Stimulated activated CD8-positive, alpha-beta memory T cell treated with anti-CD3 and anti-CD28 coated beads, Interleukin-15, amount 100 ng/mL, for 1 hour (primary cell): ENCODE measurements at regions not wholly inside any gene's neighbourhood (a gene's known extent, or its start where the extent isn't known, plus 50 kb on each side); places are given as distances from the start of the nearest gene placed in this dataset.

Source experiments
- DNase-seq: peaks from one replicate; pipeline ENCODE4 v3.0.0-alpha.2; 2020; ENCODE audit warnings: low read depth

DNA sequence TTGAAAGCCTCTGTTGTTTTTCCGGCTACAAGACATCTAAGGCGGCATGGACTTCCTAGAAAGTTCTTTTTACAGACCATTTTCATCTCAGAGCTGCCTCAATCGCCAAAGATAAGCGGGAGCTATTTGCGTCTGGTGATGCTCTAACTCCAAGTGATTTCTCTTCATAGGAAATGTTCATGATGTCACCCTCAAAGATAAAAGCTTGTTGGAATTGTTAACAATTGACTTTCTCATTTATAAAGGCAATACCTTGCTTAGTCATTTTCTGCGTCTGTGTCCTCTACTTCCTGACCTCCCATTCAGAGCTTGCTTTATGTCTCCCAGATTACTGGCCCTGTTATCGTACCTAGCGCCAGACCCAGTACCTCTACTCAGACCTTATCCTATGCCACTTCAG, 259.0 kb upstream of the G2E3 start:
- no peak for DNase-seq

DNA sequence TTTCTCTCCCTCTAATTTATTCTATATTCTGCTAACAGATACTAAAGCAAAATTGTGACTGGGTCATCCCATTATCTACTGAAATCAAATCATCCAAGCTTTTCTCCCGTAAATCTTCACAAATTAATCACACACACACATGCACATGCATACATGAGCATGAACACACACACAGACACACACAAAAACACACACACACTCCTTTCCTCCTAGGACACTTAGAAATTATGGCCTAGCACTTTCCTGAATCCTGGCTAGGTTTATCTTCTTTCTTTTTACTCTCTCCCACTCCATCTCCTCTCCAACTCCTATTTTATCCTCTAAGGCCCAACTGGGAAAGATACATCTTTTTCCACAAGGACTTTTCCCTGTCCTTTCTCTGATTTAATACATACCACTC, 255.6 kb upstream of the G2E3 start:
- no peak for DNase-seq

DNA sequence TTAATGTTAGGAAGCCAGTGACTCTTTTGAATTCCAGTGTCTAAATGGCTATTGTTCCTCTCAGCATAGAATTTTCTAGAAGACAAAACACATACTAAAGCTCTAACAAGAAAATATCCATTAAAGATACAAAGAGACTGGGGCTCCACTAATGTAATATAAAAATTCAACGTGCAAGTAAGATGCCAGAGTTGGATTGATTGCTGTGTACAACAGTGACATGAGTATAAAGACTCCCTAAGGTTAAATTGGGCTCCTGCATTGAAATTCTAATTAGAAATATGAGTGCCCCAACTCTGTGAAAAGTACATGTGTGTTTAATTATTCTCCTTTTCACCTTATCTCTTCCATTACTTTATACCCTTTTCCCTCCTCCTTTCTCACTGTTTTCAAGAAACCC, 253.6 kb upstream of the G2E3 start:
- DNase-seq, result no peak

DNA sequence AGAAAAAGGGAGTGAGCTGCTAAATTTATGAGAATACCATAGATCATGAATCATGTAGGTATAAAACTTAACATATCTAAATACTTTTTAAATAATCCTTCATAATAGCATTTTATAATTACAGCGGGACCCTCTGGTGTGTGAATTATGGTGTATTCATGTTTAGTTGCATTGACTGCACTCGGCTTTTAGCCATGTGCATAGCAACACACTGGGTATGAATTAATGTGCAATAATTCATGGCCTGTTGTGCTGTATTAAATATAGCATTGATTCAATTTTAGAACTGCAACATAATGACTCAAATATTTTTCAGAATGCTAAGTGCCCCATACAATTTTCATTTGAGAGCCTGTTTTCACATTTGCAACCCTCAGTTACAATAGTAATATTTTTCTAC, 249.6 kb upstream of the G2E3 start:
- no peak for DNase-seq

DNA sequence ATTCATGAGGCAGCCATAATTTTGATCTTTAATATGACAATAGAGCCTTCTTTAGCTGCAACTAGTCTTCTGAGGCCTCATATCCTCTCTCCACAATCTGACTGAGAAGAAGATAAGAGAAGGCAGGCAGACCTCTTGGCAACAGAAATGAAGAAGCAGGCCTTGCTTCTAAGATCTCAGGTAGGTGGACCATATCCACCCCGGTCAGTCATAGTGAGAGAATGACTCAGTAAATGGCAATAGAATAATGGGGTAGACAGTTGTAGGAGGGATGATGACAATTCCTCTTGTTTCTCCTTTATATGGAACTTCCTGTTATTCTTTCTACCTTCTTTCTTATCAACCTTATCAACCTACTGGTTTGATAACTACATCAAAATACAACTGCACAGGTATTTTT, 246.7 kb upstream of the G2E3 start:
- no peak for DNase-seq

DNA sequence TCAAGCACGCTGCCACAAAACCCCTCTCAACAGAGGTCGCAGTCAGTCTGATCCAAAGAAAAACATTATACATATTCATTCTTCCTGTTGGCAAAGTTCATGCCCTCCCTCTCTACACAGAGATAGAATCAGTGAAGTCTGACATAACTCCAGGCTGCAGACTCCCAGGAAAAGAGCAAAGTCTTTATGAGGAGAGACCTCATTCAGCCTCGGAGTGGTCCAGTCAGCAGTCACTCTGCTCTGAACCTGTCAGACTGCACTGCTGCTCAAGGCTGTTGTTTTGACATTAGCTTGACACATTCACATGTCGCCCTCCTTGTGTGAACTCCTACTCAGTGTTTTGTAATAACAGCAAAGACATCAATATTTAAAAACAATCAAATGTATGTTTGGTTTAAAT, 241.2 kb upstream of the G2E3 start:
- DNase-seq, result no peak

DNA sequence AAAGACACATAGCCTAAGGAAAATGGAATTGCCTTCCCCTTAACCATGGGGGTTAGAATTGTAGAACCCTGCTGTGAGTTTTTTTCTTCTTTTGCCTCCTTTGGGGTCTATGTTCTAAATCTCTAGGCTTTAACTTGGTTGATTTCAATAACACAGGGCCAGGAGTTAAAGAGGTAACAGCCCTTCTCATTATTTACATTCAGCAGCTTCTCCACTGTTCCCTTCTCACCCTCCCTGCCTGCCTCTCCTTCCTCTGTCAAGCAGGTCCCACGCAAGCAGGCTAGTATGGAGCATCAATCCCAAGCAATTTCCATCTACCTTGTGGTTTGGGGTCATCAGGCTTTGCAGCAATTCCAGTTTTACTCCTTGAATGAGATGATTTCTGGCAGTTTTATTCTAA, 236.1 kb upstream of the G2E3 start:
- DNase-seq, result no peak

DNA sequence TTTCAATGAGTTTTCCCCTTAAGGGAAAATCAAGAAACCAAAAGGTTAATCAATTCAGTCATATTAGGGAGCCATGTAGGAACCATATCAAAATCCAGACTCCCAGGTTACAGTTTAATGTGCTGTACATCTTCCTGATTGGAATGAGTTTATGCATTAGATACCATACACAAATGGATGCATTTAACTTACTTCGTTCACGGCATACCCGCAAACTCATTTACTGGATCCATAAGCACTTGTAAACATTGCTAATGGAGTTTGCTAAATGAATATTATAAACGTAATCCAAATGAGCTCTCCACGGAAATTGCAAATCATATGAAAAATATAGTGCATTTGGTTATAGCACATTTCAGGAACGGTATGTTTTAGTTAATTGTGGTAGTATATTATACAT, 228.9 kb upstream of the G2E3 start:
- no peak for DNase-seq

DNA sequence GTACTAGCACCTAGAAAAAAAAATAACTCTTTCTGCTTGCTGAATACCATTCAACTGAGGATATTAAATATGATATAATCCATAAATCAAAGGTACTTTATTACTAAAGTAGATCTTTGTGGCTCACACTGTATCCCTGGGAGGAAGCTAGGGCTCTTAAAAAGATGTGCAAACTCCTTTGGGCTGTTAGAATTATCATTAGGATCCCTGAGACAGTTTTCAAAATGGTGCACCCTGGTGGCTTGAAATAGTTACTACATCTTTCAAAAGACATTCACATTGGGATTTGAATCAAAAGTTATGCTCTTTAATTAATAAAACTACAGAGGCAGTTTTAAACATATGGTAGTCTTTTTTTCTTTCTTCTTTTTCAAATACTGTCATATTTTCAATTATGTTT, 228.5 kb upstream of the G2E3 start:
- DNase-seq, result no peak

DNA sequence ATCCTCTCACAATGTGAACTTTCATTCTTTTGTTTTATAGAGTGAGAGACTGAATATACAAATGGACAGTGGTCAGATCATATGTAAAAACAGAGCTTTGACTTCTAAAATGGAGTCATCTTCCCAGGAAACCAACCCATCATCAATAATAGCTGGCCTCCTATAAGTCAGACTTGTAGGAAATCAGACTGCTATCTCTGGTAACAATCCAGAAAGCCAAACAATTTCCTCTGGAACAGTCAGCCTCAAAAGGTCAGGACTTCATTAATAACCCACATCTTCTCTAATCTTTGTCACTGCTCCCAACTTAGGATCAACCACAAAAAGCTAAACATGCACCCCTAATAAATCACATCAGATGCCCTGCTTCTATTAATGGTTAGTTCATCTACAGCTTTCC, 227.9 kb upstream of the G2E3 start:
- no peak for DNase-seq

DNA sequence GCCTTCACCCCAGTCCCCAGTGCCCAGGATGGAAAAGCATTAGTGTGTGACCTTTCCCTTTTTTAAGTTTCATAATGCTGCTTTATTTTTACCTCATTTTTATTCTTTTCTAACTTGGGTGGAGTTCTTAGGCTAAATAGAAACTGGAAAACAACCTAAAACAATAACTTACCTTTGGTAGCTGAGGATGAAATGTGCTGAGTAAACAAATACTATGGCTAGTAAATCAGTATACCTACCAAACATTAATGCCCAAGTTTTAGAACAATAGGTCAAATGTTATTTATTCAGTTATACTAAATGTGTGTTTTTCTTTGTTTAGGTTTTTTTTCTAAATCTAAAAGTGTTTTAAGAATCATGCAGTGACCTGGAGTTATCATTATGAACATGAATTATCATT, 226.6 kb upstream of the G2E3 start:
- DNase-seq, result no peak

DNA sequence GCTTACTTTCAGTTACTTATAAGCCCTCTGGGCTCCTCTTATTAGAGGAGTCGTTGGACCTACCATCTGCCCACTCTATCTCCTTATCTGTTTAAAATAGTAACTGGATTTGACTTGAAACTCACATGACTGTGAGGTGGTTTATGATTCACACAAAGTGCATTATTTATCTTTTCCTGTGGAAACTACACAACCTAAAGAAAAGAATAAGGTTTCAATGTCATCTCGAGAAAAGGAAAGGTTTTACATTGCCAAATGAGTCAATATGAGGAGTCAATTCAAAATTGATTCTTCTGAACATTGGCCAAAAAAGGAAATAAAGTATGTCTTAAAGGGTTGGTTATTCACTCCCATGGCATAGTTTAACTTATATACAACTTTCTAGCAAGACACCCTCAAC, 225.0 kb upstream of the G2E3 start:
- no peak for DNase-seq

DNA sequence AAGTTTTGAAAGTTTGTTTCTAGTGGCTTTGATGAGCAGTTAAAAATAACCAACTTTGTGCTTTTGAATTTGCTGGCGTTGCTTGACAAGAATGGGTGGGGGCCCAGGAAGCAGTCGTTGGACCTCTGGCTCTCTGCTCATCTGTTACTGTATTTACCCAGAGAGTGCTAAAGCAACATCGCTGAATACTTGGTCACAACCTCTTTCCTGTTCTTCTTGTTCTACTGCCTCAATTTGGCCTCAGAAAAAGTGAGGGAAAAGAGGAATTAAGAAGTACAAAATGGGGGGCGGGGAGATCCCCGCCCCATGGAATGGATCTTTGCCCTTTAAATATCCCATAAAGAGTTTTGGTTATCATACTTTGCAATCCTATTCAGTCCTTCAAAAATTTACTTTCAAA, 221.5 kb upstream of the G2E3 start:
- DNase-seq, result no peak

DNA sequence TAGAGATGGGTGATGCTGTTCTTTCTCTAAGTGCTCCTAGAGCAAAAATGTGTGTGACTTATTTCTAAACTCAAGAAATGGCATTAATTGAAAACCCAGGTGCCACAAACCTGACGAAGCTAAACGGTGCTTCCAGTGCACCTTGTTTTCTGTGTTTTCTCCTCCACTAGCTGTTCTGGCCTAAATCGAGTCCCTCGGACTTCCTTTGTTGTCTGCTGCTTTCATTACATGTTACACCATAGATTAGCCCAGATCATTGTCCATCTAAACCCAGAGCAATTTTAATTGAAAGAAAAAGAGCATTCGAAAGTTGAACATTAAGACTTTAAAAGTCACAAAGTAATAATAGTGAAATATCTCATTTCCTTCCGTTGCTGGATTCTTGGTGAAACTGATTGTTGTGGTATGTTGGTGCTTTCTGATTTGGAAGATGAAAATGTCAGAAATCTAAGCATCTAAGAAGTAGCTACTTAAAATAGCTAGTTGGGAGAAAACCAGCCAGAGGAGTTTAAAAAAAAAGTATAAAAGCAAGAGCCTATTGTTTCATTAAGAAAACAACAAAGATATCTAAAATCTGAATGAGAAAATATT, 219.6 kb upstream of the G2E3 start:
- no peak for DNase-seq

DNA sequence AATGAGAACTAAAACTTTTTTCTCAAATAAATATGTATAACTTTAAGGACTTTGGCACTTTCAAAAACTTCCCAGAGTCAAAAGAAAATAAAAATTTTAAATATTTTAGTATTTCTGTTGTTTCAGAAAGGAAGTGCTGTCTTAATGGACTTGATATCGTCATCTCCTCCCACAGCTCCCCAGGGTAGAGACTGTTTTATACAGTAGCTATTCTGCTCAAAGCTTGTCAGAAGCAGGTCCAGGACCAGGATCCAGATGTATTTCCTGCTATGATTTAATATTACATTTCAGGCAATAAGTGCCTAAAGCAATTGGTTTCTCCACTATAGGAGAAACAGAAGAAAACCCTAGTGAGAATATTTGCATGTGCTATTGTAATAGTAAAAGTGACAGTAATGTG, 218.5 kb upstream of the G2E3 start:
- DNase-seq, result no peak

DNA sequence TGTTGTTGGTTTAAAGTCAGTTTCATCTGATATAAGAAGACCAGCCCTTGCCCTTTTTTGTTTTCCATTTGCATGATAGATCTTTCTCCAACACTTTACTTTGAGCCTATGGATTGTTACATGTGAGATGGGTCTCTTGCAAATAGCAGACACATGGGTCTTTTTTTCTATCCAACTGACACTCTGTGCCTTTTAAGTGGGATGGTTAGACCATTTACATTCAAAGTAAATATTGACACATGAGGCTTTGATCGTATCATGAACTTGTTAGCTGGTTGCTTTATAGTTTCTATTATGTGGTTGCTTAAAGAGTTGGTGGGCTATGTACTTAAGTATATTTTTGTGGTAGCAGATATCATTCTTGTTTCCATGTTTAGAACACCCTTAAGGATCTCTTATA, 213.4 kb upstream of the G2E3 start:
- no peak for DNase-seq

DNA sequence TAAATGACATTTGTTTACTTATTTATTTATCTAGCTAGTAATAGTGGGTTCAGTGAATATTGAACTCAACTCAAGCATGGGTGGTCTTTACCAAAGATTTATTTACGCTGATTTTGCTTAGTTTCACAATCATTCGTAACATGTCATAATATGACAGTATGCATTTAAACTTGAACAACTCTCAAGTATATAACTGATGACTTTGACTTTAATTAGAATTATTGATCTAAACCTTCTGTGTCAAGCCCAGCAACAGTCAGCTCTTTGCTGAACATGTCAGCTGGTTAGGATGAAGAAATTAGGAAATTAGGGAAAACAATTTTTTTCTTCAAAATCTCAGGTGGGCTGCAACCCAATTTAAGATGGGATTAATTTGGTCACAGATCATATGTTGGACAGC, 210.5 kb upstream of the G2E3 start:
- DNase-seq, result no peak

DNA sequence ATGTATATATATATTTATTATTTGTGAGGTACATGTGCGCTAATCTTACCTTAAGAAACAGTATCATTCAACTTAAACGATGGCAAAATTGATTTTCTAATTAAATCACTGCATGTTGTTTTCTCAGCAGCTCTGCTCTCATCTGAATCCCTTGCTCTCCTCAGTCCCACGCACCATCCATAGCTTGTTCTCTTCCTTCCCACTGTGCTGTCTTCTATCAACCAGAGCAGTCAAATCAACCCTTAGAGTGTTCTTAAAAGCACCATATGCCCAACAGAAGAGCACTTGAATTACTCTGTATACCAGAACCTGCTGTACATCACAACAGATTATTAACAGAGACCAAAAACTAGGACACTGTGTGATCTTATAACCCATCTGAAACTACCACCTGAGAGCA, 209.4 kb upstream of the G2E3 start:
- DNase-seq, result no peak

DNA sequence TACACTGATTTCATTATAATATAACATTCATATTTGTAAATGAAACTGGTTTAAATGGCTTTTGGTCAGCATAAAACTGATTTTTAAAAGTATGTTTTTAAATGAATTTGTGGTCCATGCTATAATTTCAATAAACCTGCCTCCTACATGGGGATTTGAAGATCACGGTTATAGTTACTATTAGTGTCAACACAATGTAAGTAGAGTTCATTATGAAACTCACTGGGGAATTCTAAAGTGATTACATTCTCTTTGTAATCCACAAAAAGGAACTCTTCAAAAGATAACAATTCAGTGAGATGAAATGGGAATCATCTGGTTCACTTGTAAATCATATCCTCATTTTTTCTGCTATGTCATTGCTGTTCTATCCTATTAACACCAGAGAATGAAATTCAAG, 204.5 kb upstream of the G2E3 start:
- no peak for DNase-seq

DNA sequence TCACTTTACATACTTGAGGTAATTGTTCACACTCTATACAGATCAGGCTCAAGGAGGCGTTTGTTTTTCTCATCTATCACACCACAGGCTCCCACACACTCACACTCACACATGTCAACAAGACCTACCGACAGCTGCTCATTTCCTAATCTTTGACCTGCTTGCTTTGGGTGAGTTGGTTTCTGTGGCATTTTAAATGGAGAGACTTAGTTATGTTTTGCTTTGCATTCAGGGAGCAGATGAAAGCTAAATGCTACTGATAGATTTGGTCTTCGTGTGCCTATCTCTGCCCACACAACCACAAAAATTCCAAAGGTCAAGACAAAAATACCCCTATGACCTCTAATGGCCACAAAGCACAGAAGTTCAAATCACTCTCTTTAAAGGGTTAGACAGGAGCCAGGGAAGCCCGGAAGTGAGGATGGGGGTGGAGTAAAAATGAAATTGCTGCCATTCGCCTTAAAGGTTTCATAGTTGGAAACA, 203.5 kb upstream of the G2E3 start:
- DNase-seq, result no peak

DNA sequence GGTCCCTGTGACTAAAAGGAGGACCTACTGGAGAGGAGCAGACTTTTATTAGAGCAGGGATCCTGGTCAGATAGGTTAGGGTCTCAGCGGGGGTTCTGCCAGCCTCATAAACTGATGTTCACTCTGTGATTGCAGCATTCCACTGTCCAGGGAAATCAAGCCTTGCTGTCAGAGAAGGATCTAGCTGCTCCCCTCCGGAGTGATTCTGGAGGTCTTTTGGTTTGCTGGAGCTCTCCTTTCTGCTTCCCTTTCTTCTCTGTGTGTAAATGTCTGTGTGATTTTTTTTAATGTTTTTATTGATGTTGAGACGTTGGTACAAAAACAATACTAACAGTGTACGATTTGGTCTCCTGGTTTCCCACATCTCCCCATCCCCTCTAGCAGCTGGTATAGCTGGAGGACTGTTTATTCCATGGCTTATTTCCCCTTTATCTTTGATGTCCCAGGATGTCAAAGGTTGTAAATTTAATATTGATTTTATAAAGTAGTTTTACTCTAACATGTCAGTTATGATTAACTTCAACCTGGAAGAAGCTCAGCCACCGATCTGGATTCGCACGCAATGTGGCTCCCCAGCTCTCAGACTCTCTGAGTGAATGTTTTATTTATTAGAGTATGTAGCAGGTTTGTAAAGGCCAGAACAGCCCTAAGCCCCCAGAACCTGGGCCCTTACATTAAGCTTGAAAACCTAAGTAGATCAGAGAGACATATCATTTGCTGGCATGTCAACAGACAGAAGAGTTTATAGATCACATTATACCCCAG, 202.3 kb upstream of the G2E3 start:
- DNase-seq, result no peak

DNA sequence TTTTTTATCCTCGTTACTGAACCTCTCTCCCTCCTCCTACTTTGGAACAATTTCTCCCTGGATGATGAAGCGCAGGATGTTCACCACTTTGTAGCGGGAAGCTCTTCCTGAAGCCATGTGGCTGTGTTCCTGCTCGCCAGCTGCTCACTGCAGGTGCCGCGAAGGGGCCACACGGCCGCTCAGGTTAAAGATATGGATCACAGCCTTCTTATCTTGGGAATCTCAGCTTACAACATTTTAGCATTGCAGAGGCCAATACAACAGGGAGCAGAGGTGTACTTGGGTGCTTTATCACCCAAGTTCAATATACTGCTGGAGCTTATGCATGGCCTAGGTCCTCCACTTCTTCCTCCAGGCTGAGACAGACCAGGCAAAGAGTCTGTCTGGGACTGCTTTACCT, 201.2 kb upstream of the G2E3 start:
- DNase-seq, result no peak

DNA sequence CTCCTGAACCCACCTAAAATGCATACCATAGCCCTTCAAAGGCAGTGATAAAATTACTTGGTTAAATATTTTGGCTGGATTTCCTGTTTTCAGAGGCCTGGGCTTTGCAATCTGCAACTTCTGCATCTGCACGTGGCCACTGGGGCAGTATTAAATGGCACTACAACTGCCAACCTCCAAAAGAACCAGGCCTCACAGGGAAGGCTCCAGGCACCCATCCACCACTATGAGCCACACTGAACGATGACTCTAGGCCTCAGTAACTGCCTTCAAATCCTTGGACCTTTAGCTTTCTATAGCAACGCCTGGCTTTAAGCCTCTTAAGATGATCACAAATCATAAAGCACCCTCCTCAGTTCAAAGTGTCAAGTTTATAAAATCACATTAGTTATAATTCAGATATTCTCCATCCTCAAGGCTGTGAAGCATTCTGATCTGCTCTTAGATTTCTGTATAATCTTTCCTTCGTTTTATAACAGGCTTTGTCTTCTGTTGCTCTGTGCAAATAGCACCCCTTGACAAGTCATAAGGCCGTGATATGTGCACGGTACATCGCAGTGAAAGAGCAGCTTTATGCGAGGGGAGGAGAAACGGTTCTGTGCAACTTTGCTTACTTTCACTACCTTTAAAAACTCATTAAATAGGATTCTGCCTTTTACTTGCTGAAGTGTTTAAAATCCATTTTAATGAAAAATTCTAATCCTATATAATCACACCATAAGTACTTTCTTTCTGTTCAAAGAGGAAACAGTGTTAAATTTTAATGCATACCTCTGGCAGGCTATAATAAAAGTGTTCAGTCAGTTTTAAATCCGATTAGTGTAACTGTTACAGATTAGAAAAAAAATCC, 196.4 kb upstream of the G2E3 start:
- DNase-seq, result no peak
